GM19238 (cell line): ENCODE measurements at regions not wholly inside any gene's neighbourhood (a gene's known extent, or its start where the extent isn't known, plus 50 kb on each side); places are given as distances from the start of the nearest gene placed in this dataset.
"Not testable (repeated sequence)": the region's sequence is repeated elsewhere in the genome, so short reads cannot be mapped to it uniquely, and the experiment has no call there.

Source experiments
- DNase-seq: peaks from one replicate; pipeline ENCODE4 v3.0.0; 2011; ENCODE audit warnings: low spot score; ENCODE audit not compliant: insufficient read length

DNA sequence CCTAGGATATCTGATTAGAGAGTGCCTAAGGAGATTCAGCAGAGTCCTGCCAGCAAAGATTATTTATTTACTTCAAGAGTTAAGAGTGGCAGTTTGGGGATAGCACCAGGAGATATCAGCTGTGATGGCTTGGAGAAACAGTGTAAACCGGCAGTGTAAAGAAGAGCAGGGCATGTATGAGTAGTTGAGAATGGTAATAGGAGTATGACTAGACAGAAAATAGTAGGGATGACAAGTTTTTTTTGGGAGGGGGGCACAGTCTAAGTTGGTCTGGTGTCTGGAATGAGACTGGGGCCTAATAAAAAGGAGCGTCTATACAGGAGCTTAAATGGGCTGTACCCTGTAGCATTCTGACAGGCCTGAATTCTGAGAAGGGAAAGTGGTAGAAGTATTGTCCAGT, 181.8 kb upstream of the TRPC7 start:
- not testable (repeated sequence) for DNase-seq

DNA sequence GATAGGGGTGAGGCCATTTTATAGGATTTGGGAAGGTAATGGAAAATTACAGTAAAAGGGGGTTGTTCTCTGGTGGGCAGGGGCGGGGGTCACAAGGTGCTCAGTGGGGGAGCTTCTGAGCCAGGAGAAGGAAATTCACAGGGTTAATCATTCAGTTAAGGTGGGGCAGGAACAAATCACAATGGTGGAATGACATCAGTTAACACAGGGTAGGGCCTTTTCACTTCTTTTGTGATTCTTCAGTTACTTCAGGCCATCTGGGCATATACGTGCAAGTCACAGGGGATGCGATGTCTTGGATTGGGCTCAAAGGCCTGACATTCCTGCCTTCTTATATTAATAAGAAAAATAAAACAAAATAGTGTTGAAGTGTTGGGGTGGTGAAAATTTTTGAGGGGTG, 181.1 kb upstream of the TRPC7 start:
- DNase-seq, result not testable (repeated sequence)

DNA sequence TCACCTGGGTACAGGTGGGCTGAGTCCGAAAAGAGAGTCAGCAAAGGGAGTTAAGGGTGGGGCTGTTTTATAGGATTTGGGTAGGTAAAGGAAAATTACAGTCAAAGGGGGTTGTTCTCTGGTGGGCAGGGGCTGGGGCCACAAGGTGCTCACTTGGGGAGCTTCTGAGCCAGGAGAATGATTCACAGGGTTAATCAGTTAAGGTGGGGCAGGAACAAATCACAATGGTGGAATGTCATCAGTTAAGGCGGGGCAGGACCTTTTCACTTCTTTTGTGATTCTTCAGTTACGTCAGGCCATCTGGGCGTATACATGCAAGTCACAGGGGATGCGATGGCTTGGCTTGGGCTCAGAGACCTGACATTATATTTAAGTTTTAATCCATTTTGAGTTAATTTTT, 179.7 kb upstream of the TRPC7 start:
- DNase-seq, result not testable (repeated sequence)

DNA sequence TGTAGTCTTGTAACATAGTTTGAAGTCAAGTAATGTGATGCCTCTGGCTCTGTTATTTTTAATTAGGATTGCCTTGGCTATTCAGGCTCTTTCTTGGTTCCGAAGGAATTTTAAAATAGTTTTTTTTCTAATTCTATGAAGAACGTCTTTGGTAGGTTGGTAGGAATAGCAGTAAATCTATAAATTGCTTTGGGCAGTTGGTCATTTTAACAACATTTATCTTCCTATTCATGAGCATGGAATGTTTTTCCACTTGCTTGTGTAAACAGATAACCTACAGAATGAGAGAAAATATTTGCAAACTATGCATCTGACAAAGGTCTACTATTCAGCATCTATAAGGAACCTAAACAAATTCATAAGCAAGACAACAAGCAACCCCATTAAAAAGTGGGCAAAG, 173.2 kb upstream of the TRPC7 start:
- no peak for DNase-seq

DNA sequence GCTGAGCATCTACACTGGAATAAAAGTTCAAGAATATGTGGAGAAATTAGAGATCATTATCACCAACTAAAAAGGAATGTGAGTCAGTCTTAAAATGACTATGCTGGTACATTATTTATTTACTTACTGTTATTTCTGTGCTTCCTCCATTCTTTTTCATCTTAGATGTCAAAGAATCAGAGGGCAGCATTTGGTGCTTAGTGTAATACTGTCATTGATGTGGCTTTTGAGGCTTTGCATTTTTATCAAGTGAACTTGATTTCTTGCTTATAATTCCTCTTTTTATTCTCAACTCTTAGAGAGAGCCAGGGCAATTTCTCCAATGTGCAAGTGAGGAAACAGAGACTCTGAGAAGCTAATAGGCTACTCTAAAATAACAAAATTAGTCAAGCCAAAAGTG, 163.7 kb upstream of the TRPC7 start:
- DNase-seq, result no peak

DNA sequence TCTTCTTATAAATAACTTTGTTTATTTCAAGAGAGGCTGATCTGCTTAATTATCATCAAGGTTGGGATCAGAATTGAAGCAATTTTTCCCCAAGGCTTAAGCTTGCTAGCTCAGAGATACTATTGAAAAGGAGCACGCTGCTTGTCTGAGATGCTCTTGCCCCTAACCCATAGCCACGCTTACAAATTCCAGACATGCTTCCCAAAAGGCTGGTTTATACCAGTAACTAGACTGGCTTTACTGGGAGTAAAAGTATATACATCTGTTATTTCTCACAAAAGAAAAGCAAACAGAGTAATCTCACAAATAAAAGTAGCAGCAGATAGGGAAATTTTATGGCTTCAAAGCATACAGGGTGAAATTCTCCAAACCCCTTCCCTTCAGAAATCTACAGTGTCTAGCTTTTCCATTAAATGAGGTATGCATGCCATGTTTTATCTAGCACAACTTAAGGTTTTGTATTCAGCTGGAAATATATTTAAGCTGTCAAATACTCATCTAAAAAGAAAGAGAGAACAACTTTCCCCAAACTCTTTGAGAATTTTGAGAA, 163.2 kb upstream of the TRPC7 start:
- DNase-seq, result no peak

DNA sequence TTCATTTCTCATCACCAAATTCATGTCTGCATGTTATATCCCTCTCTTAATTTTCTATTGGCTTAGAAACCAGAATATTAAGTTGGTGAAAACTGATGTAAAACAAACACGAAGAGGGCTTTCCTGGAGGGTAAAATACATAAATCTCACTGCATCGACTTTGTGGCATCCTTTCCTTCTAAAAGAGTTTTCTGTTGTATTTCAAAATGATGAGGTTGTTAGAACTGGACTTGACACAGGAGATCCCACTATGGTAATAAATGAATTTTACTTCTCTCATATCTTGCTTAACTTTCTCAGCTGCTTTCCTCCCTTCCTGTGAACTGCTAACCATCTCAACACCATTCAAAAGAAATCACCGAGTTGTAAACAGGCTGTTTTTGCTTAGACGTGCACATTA, 162.0 kb upstream of the TRPC7 start:
- DNase-seq, result no peak

DNA sequence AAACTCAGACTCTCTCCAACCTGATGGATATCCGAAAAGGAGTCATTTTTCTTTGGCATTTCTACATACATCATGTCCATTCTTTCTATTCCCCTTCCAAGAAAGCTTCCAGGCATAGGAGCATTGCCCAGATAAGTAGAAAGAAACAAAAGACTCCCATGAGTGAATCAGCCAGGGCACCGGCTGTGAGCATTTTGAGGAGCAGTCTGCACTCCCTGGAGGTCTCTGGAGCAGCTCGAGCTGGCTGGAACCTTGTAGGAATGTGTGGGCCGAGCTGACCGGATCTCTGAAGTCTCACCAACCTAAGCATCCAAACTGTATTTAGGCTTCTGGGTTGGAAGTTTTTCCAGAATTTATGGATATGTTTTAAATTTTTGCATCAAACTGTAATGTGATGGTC, 161.4 kb upstream of the TRPC7 start:
- DNase-seq, result no peak

DNA sequence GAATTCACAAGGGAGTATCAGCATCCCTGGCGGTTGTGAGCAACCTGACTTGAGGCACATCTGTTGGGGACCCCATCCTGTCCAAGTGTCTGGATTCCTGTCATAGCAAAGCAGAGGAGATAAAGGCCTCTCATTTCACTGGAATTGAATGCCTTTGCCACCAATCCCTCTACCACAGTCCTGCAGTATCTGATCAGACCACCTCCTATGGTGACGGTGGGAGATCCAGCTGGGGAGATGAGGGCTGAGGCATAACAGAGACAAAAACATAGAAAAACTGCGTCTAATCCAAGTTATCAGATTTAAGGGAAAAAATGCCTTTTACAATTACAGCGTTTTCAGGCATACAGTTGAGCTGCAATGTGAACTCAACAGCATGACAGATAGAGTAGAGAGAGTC, 160.7 kb upstream of the TRPC7 start:
- DNase-seq, result no peak

DNA sequence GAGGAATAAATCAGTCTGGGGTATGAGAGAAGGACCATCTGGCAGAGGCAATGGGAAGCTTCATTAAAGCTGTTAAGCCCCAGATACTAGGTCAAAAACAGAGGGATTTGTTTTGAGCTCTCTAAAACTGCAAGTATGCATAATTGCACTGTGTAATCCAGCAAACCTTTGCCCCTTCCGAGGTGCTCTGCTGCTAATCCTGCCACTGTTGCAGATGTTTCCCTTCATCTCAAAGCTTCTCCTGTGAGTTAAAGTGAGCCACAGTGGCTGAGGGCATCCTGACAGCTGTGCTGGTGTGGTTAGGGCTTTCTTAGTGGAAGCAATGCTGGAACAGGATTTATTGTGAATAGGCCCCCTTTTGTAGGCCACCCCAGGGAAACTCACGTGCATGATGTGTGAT, 160.3 kb upstream of the TRPC7 start:
- DNase-seq, result no peak

DNA sequence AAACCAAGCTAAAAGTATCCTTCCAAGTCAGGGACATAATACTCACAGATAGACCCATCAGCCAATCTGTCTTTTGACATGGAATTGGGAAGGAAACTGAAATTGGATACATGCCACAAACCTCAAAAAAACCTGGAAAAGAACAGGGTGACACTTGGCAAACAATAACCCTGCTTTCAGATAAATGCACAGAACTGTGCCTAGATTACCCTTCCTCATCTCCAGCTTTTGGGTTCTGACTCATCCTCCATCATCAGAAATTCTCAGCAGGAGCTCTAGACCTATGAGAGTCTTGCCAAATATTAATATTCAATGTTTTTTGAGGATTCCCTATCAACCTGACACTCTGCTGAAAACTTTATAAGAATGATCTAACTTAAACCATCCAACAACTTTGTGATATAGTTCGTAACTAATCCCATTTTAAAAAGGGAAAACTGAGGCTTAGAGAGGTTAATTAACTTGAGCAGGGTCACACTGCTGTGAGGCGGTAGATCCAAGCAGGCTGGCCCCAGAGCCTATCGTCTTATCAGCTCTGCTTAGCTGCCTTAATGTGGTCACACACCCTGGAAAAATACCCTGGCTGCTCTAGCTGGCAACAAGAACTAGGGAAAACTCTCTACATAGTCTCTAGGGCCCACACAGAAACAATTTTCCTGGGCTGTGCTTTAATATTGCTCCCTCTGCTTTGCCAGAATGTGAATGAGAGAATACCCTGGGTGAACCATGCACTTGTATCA, 157.0 kb upstream of the TRPC7 start:
- no peak for DNase-seq

DNA sequence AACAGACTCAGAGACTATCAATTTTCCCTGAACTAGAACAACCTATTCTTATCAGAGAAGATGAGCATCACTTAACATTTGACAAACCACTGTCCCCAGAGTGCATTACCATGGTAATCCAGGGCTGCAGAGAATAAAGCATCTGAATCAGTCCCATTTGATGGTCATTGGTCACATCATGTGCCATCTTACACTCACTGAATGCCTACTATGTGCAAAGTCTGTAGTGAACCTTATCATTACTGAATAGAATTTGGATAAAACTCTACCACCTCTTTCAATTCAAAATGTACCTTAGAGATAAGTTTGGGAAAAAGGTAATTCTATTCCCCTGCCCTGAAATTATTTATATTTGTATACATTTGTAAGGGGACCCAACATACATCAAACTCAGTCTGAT, 156.4 kb upstream of the TRPC7 start:
- DNase-seq, result no peak

DNA sequence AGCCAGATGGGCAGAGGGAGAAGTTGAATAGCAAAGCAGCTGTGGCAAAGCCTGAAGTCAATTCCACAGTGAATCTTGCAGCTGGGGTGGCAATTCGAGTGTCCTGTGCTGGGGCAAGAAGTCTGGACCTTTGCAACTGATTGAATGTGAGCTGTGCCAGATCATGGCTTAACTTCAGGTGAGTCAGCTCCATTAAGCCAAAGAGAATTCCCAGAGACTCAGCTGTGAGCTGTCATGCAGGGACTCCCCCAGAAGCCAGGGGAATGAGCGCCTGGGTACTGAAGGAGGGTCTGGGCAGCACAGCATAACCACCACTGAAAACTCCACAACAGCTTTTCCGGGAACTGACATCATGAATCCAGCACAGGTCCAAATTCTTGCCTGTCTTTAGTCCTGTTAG, 153.5 kb upstream of the TRPC7 start:
- DNase-seq, result no peak

DNA sequence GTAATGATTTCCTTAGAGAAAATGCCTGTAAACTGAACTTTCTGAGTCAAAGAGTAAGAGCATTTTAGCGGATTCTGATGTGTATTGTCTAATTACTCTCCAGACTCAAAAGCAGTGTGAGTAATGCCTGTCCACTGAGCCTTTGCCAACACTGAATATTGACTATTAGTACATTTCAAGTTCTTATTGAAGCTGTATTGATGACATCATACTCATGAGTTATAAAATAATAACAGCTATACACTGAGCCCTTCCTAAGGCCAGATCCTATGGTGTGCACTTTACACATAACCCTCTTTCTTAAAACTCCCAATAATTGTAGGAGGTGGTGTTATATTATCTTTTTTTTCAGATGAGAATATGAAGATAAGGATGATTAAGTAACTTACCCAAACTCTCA, 152.8 kb upstream of the TRPC7 start:
- no peak for DNase-seq

DNA sequence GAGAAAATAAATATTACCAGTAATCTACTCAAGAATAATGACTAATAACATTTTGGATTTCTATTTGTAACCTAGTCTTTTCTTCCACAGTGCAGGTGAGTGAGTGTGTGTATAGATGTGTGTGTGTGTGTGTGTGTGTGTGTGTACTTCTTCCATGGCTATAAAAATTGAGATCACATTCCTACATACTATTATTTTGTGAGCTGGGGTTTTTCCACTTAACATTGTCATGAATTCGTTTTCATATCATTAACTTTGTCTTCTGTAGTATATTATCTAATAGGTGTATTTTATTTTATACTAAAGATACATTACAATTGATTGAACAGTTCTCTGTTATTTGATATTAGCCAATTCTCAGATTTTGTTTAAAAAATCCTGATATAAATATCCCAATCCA, 152.4 kb upstream of the TRPC7 start:
- DNase-seq, result no peak

DNA sequence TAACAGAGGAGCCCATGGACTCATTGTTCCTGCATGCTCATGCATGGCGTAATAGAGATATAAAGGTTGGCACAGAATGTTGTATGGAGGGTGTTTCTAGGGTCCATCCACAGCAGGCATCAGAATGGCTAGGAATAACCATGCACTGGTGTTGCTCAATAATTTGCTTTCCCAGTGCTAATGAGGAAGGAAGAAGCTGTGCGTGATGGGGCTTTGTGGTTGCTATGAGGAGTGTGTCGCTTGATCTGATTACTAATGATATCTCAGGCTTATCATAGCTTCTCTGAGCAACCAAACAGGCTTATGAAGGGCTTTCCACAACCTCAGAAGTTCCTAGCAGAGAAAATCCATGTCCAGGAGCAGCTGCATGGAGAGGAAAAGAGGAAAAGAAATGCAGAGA, 151.3 kb upstream of the TRPC7 start:
- no peak for DNase-seq

DNA sequence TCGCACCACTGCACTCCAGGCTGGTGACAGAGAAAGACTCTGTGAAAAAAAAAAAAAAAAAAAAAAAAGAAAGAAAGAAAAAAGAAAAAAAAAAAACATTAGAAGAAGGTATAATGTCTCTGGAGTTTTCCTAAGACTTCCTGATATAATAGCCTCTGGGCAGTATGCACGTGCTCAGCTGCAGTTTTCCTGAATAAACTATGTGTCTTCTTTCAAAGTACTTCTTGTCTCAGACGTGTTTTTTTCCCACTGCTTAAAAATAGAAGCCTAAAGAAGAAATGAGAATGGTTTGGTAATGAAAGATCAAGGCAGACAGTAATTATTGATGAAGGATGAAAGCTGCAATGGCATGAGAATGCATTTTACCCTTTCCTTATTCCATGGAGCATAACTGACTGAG, 148.1 kb upstream of the TRPC7 start:
- no peak for DNase-seq

DNA sequence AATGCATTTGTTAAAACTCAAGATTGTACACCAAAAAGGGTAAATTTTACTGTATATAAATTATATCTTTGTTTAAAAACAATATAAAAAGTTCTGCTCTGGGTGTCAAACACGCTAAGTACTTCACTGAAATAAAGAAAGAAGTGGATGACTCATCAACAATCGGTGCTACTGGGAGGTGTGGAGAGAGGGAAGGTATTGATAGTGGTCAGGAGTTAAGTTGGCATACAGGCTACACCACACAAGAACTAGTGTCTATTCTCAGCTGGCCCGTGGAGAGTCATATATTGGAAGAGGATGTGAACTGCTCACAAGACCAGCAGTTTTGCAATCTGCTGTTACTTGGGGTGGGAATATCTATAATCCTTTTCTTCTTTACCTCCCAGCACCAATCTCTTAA, 145.7 kb upstream of the TRPC7 start:
- DNase-seq, result no peak

DNA sequence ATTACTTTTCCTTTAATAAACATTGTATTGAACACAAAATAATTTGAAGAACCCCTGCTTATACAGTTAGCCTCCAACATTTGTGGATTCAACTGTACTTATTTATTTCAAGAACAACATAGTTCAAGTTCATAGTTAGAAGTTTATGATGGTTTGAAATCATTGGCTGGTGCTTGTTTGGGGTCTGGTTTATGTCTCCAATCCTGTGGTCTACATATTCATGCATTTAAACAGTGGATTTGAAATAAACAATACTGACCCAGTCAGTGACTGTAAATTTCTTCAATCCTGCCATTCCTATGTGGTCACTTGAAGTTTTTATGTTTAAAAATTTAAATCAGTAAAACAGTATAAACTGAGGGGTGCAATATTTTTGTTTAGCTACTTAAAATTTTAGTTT, 145.1 kb upstream of the TRPC7 start:
- no peak for DNase-seq

DNA sequence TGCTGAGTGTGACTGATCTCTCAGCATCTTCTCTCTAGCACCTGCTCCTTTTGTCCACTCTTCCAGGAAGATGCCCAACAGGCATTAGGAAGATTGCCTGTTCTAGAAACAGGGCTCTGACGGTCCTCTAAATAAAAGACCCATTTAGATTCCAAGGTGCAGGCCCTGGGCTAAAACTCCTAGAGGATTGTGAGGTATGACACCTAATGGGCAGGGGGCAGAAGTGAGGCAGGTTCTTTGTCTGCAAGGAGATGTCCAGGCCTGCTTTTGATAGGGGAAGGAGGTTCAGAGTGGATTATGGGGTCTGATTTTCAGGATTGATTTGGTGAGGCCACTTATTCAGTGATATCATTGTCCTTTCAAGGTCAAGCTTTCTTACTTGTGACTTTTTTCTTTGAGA, 140.8 kb upstream of the TRPC7 start:
- no peak for DNase-seq

DNA sequence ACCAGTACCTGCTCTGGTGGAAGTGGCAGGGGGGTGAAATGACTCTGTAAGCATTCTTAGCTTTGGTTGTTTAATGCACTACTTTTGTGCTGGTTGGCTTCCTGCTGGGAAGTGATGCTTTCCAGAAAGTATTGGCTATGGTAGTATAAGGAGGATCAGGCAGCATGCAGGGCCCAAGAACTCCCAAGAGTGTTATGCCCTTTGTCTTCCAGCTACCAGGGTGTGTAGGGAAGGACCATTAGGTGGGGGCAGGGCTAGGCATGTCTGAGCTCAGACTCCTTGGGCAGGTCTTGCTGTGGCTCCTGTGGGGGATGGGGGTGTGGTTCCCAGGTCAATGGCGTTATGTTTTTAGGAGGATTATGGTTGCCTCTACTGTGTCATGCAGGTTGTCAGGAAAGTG, 135.8 kb upstream of the TRPC7 start:
- DNase-seq, result no peak

DNA sequence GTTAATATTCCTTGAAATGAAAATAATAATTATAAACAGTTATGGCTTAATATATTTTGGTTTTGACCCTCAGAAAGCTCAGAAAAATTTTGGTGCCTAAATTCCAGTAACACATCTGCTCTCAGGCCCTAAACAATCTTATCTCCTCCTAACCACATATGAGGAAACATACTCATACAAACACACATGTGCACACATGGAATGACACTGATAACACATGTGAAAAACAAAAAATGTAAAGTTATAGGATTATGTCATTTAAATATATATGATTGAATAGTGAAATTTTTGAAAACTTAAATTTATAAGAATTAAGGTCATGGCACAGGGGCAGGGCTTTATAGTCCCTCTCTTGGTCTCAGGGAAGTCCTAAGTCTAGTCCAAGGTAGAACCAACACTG, 127.2 kb upstream of the TRPC7 start:
- no peak for DNase-seq

DNA sequence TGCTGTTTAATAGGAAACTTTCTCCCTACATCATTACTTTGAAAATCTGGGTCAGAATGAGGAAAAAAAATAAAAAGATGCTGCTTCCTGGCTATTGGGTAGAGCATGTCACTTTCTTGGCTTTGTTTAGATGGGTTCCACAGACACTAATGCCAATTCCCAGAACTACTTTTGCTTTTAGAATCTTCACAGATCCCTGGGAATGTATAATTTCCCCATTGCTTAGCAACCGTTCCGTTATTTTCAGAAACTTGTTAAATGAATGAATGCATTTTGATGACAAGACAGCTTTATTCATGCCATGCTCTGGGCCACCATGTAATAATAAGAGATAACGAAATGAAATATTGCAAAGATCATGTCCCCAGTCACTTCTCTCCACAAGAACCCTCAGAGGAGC, 126.5 kb upstream of the TRPC7 start:
- no peak for DNase-seq
